ENCODE measurements at regions not wholly inside any gene's neighbourhood (a gene's known extent, or its start where the extent isn't known, plus 50 kb on each side); places are given as distances from the start of the nearest gene placed in this dataset.

GRCh38 chrX:10033375-10034007 is 66.3 kb downstream of the CLDN34 start:
- peaks cover 5% of the 10 kb centered on the region for H3K4me1 ChIP-seq (ENCODE audit: insufficient read depth, low read length, severe bottlenecking)
- H2AFZ ChIP-seq (ENCODE audit: low read length) = no peak overlapping the region
- no peaks in the 10 kb centered on the region for H3F3A ChIP-seq (ENCODE audit: insufficient read depth, low read length)
- no peak overlapping the region for H3K4me3 ChIP-seq (ENCODE audit: low read depth, low read length, poor library complexity, severe bottlenecking)
- H3K36me3 ChIP-seq (ENCODE audit: insufficient read depth, low read length) = no peaks in the 10 kb centered on the region
- no peaks in the 10 kb centered on the region for H3K9me3 ChIP-seq (ENCODE audit: low read length)
- no peaks in the 10 kb centered on the region for H3K9me2 ChIP-seq (ENCODE audit: low read depth, low read length)
- TF ChIP-seq EZH2 (IDR thresholded peaks at IDR 0.05; ENCODE audit: borderline replicate concordance, low read length) = no peak
- TF ChIP-seq CTCF (IDR thresholded peaks at IDR 0.05; ENCODE audit: low read length) = no peak
- H3K4me2 ChIP-seq (ENCODE audit: low read length) = no peak overlapping the region
- no peaks in the 10 kb centered on the region for H3K27me3 ChIP-seq (ENCODE audit: insufficient read depth, low read length)
- H4K20me1 ChIP-seq (ENCODE audit: insufficient read depth, low read length) = no peaks in the 10 kb centered on the region
- H3K9ac ChIP-seq (ENCODE audit: low read length) = no peak overlapping the region
- H3K79me2 ChIP-seq (ENCODE audit: insufficient read depth, low read length) = no peaks in the 10 kb centered on the region
- H3K27ac ChIP-seq (ENCODE audit: low read depth, low read length, poor library complexity, severe bottlenecking) = no peak overlapping the region

GRCh38 chrX:10034740-10035260 is 67.6 kb downstream of the CLDN34 start:
- H3K36me3 ChIP-seq (ENCODE audit: insufficient read depth, low read length) = no peaks in the 10 kb centered on the region
- no peak for TF ChIP-seq EZH2 (IDR thresholded peaks at IDR 0.05; ENCODE audit: borderline replicate concordance, low read length)
- no peaks in the 10 kb centered on the region for H3K9me2 ChIP-seq (ENCODE audit: low read depth, low read length)
- no peak overlapping the region for H2AFZ ChIP-seq (ENCODE audit: low read length)
- no peak overlapping the region for H3K27ac ChIP-seq (ENCODE audit: low read depth, low read length, poor library complexity, severe bottlenecking)
- no peaks in the 10 kb centered on the region for H3K9me3 ChIP-seq (ENCODE audit: low read length)
- no peaks in the 10 kb centered on the region for H3K79me2 ChIP-seq (ENCODE audit: insufficient read depth, low read length)
- no peaks in the 10 kb centered on the region for H4K20me1 ChIP-seq (ENCODE audit: insufficient read depth, low read length)
- no peak overlapping the region for H3K4me3 ChIP-seq (ENCODE audit: low read depth, low read length, poor library complexity, severe bottlenecking)
- H3K4me1 ChIP-seq (ENCODE audit: insufficient read depth, low read length, severe bottlenecking) = peaks cover 5% of the 10 kb centered on the region
- no peak overlapping the region for H3K4me2 ChIP-seq (ENCODE audit: low read length)
- no peaks in the 10 kb centered on the region for H3F3A ChIP-seq (ENCODE audit: insufficient read depth, low read length)
- no peak overlapping the region for H3K9ac ChIP-seq (ENCODE audit: low read length)
- no peaks in the 10 kb centered on the region for H3K27me3 ChIP-seq (ENCODE audit: insufficient read depth, low read length)

- no peak overlapping the region for H3K4me3 ChIP-seq (ENCODE audit: low read depth, low read length, poor library complexity, severe bottlenecking)
- no peaks in the 10 kb centered on the region for H3K9me2 ChIP-seq (ENCODE audit: low read depth, low read length)
- H2AFZ ChIP-seq (ENCODE audit: low read length) = no peak overlapping the region
- no peaks in the 10 kb centered on the region for H4K20me1 ChIP-seq (ENCODE audit: insufficient read depth, low read length)
- H3K27ac ChIP-seq (ENCODE audit: low read depth, low read length, poor library complexity, severe bottlenecking) = no peak overlapping the region
- no peaks in the 10 kb centered on the region for H3K27me3 ChIP-seq (ENCODE audit: insufficient read depth, low read length)
- H3K36me3 ChIP-seq (ENCODE audit: insufficient read depth, low read length) = no peaks in the 10 kb centered on the region
- H3K9me3 ChIP-seq (ENCODE audit: low read length) = no peaks in the 10 kb centered on the region
- H3K4me1 ChIP-seq (ENCODE audit: insufficient read depth, low read length, severe bottlenecking) = no peaks in the 10 kb centered on the region
- H3F3A ChIP-seq (ENCODE audit: insufficient read depth, low read length) = no peaks in the 10 kb centered on the region
- no peak overlapping the region for H3K9ac ChIP-seq (ENCODE audit: low read length)
- no peak overlapping the region for H3K4me2 ChIP-seq (ENCODE audit: low read length)
- TF ChIP-seq EZH2 (IDR thresholded peaks at IDR 0.05; ENCODE audit: borderline replicate concordance, low read length) = no peak
- H3K79me2 ChIP-seq (ENCODE audit: insufficient read depth, low read length) = no peaks in the 10 kb centered on the region
Observed at GRCh38 chrX:10038585-10038984, 71.4 kb downstream of the CLDN34 start.

GRCh38 chrX:10039821-10040793 is 72.9 kb downstream of the CLDN34 start:
- H3K4me1 ChIP-seq (ENCODE audit: insufficient read depth, low read length, severe bottlenecking) = no peaks in the 10 kb centered on the region
- no peak overlapping the region for H3K27ac ChIP-seq (ENCODE audit: low read depth, low read length, poor library complexity, severe bottlenecking)
- no peak overlapping the region for H3K9ac ChIP-seq (ENCODE audit: low read length)

More at GRCh38 chrX:10039821-10040793, 72.9 kb downstream of the CLDN34 start:
- no peaks in the 10 kb centered on the region for H3K36me3 ChIP-seq (ENCODE audit: insufficient read depth, low read length)
- H3K4me2 ChIP-seq (ENCODE audit: low read length) = no peak overlapping the region
- H4K20me1 ChIP-seq (ENCODE audit: insufficient read depth, low read length) = no peaks in the 10 kb centered on the region
- no peaks in the 10 kb centered on the region for H3K79me2 ChIP-seq (ENCODE audit: insufficient read depth, low read length)
- TF ChIP-seq CTCF (IDR thresholded peaks at IDR 0.05; ENCODE audit: low read length) = no peak
- no peaks in the 10 kb centered on the region for H3K27me3 ChIP-seq (ENCODE audit: insufficient read depth, low read length)
- H2AFZ ChIP-seq (ENCODE audit: low read length) = no peak overlapping the region
- H3K9me2 ChIP-seq (ENCODE audit: low read depth, low read length) = no peaks in the 10 kb centered on the region
- no peaks in the 10 kb centered on the region for H3K9me3 ChIP-seq (ENCODE audit: low read length)
- no peaks in the 10 kb centered on the region for H3F3A ChIP-seq (ENCODE audit: insufficient read depth, low read length)
- H3K4me3 ChIP-seq (ENCODE audit: low read depth, low read length, poor library complexity, severe bottlenecking) = no peak overlapping the region

Data from OCI-LY1 (cell line).